ENCODE measurements at regions not wholly inside any gene's neighbourhood (a gene's known extent, or its start where the extent isn't known, plus 50 kb on each side); places are given as distances from the start of the nearest gene placed in this dataset.

DNA sequence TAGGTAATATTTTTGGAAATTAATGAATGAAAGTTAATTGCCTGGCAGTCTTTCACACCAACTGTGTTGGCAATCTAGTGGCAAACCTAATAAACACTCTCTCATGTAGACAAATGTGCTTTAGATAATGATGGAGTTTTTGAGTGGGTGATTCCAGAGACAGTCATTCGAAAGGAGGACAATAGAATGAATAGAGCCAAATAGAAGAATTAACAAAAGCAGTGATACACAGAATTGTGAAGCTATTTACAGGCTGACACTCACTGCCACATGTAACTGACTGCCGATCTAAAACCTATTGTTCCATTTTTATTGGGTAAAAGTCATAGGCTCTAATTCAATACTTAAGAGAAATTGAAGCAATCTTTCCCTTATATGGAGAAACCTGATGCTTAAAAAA lies 338.5 kb downstream of the PCDH7 start:
- Histone ChIP-seq H3K9me3 (no peaks in the 10 kb centered on the region), H3K36me3 (ENCODE audit: low read depth, missing control alignments) (no peaks in the 10 kb centered on the region), H3K4me3 (no peak overlapping the region), H3K27me3 (no peaks in the 10 kb centered on the region), H3K27ac (no peak overlapping the region), H3K4me1 (no peaks in the 10 kb centered on the region)
- TF ChIP-seq, protein P1, sequence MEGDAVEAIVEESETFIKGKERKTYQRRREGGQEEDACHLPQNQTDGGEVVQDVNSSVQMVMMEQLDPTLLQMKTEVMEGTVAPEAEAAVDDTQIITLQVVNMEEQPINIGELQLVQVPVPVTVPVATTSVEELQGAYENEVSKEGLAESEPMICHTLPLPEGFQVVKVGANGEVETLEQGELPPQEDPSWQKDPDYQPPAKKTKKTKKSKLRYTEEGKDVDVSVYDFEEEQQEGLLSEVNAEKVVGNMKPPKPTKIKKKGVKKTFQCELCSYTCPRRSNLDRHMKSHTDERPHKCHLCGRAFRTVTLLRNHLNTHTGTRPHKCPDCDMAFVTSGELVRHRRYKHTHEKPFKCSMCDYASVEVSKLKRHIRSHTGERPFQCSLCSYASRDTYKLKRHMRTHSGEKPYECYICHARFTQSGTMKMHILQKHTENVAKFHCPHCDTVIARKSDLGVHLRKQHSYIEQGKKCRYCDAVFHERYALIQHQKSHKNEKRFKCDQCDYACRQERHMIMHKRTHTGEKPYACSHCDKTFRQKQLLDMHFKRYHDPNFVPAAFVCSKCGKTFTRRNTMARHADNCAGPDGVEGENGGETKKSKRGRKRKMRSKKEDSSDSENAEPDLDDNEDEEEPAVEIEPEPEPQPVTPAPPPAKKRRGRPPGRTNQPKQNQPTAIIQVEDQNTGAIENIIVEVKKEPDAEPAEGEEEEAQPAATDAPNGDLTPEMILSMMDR (IDR thresholded peaks at IDR 0.05): no peak
- no peak for TF ChIP-seq POLR2A (IDR thresholded peaks at IDR 0.05)
- DNase-seq: no peak
- intact Hi-C loops (cut with DNase I; ENCODE audit: low total_unique reads): no loop called here
- WGBS, 2 donors: 89 to 93% methylated on average over 2 of the region's 2 CpGs

DNA sequence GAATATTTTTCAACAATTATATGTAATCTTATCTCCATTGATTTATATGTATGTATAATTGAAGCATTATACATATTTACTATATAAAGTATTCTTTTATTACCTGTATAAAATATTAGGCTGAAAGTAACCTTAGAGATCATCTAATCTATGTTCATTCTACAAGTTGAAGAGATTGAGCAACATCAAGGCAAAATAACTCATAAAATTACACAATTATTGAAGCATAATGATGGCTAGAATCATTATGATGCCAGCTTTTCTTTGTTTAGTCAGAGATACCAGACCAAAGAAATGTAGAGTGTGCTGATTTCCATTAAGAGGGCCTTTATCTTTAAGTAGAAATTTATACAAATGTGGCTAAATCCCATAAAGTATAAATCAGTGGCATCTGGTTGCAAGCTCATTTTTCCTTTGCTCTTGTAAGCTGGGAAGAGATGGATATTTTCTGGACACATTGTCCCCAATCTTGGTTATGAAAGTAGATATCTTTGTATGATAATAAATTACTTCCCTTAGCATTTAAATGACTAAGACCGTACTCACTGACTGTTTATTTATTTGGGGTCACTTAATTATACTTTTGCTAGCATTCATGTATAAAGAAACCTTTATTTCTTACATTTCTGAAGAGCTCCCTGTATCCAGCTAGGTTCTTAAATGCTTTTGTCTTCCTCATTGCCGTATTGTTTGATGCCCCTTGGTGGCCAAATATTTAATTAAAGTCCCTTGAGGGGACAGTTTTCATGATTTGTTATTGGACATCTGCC lies 339.8 kb downstream of the PCDH7 start:
- Histone ChIP-seq H3K4me1 (no peaks in the 10 kb centered on the region), H3K4me3 (no peak overlapping the region), H3K27me3 (no peaks in the 10 kb centered on the region), H3K27ac (no peak overlapping the region), H3K9me3 (no peaks in the 10 kb centered on the region), H3K36me3 (ENCODE audit: low read depth, missing control alignments) (no peaks in the 10 kb centered on the region)
- TF ChIP-seq POLR2A (IDR thresholded peaks at IDR 0.05): no peak
- TF ChIP-seq, protein P1 (IDR thresholded peaks at IDR 0.05): no peak
- no peak for DNase-seq
- 82 to 86% methylated on average over 2 of the region's 2 CpGs for WGBS, 2 donors
- intact Hi-C loops (cut with DNase I; ENCODE audit: low total_unique reads): no loop called here

DNA sequence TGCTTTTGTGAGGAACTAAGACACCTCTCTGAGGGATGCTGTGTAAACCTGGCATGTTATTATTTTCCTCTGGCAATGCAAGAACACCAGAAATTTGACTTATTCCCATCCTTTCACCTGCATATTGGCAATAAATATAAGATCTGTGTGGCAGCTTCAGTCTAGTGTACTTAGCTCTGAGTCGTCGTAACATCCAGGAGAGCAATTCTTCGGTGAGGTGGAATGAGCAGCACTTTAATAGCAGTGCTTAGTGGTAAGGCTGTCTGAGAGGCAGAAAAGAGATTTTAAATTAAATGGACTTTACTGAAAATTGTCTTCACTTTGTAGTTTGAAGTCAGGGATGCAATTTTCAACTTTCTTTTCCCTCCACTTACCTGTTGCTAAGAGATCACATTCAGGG lies 344.9 kb downstream of the PCDH7 start:
- Histone ChIP-seq H3K4me3 (no peak overlapping the region), H3K36me3 (ENCODE audit: low read depth, missing control alignments) (no peaks in the 10 kb centered on the region), H3K27me3 (no peaks in the 10 kb centered on the region), H3K9me3 (no peaks in the 10 kb centered on the region), H3K4me1 (no peaks in the 10 kb centered on the region), H3K27ac (no peak overlapping the region)
- 92 to 95% methylated on average over 3 of the region's 3 CpGs for WGBS, 2 donors
- TF ChIP-seq POLR2A (IDR thresholded peaks at IDR 0.05): no peak
- TF ChIP-seq, protein P1 (IDR thresholded peaks at IDR 0.05): no peak
- intact Hi-C loops (cut with DNase I; ENCODE audit: low total_unique reads): no loop called here
- no peak for DNase-seq

DNA sequence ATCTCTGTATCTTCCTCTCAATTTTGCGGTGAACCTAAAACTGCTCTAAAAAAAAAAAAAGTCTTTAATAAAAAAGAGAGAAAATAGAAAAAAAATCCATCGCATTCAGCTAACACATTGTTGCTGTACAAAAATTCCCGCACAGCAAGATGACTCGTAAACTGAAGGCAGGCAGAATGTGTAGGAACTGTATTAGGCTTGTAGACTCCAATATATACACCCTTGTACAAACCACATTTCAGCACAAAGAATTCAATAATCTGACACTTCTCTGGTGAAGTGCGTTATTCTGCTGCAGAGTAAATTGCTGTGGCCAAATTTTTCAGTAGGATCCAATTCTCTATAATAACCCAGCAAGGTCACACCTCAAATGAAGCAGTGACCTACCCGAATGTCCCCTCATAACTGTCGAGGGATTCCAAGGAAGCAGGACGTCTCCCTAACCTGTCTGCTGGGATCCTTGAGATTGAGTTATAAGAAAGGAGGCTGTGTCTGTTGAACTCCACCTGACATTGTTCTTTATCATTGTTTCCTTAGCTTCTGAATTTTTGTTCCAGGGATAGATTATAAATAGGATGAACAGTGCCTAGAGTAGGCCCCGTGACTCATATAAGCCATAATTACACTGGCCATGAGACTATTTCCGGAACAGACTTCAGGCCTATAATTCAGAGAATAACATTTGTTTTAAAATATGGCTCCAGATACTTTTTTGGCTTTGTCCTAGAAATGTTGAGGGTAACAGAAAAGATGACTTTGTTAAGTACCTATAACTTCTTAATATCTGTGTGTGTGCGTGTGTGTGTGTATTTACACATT lies 348.3 kb downstream of the PCDH7 start:
- H3K4me3 ChIP-seq: no peak overlapping the region
- no peaks in the 10 kb centered on the region for H3K9me3 ChIP-seq
- H3K4me1 ChIP-seq: no peaks in the 10 kb centered on the region
- no peak for DNase-seq
- WGBS, 2 donors: 92 to 94% methylated on average over 11 of the region's 11 CpGs
- H3K27me3 ChIP-seq: no peaks in the 10 kb centered on the region
- no peaks in the 10 kb centered on the region for H3K36me3 ChIP-seq (ENCODE audit: low read depth, missing control alignments)
- H3K27ac ChIP-seq: no peak overlapping the region
- TF ChIP-seq, protein P1 (IDR thresholded peaks at IDR 0.05): no peak
- TF ChIP-seq POLR2A (IDR thresholded peaks at IDR 0.05): no peak
- intact Hi-C loops (cut with DNase I; ENCODE audit: low total_unique reads): no loop called here
